ENCODE measurements at regions not wholly inside any gene's neighbourhood (a gene's known extent, or its start where the extent isn't known, plus 50 kb on each side); places are given as distances from the start of the nearest gene placed in this dataset.
"Not testable (repeated sequence)": the region's sequence is repeated elsewhere in the genome, so short reads cannot be mapped to it uniquely, and the experiment has no call there.

GRCh38 chr21:5013455-5014304 is 5507.7 kb upstream of the TPTE start:
- DNase-seq: not testable (repeated sequence)

DNA sequence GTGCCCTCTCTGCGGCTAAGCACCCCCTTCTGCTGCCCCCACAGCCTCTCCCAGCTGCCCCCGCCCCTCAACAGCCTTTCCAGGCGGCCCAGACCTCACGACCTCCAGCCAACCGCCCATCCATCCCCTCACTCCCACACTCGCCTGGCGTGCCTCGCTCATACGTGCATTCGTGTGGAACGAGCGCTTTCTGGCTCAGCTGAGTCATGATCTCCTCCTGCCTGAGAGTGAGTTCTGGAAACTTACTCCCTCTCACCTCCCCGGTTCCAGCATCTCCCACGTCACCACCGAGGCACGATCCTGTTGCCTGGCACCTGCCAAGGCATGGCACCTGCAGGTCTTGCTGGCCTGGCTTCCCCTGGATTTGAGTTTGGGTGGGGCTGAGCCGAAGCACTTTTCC is 5506.2 kb upstream of the TPTE start:
- DNase-seq: not testable (repeated sequence)

DNA sequence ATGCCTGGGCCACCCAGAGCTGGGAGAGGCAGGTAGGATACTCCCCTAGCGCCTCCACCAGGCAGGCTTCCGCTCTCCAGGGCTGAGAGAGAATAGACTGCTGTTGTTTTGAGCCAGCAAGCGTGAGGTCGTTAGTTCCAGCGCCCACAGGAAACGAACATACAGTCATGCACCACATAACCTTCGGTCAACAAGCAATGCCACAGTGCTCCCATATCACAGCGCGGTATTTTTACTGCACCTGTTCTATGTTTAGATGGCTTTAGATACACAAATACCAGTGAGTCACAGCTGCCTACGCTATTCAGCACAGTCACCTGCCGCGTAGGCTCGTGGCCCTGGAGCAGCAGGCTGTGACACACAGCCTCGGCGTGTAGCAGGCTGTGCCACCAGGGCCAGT is 5502.3 kb upstream of the TPTE start:
- not testable (repeated sequence) for DNase-seq

DNA sequence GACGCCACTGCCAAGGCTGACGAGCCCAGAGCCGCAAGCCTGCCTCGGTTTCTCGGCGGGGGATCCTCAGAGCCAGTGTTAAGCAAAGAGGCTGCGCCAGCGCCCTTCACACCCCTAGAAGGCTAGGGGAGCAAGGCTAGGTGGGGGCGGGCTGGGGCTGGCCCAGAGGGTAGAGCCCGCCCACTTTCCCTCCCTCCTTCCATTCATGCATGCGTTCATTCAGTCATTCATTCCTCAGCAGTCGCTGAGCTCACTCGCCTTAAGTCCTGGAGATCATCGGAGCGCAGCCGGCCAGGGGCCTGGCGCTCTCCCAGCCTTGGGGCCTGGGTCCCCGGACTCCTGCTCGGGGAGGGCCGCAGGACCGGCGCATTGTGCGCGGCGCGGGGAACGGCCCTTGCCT is 5499.6 kb upstream of the TPTE start:
- not testable (repeated sequence) for DNase-seq

GRCh38 chr21:5022254-5022653 is 5499.1 kb upstream of the TPTE start:
- DNase-seq: not testable (repeated sequence)

GRCh38 chr21:5022748-5023147 is 5498.6 kb upstream of the TPTE start:
- not testable (repeated sequence) for DNase-seq

- DNase-seq: not testable (repeated sequence)
These were observed 5486.2 kb upstream of the TPTE start for GRCh38 chr21:5035147-5035546.

GRCh38 chr21:5035587-5035986 is 5485.8 kb upstream of the TPTE start:
- DNase-seq: not testable (repeated sequence)

- not testable (repeated sequence) for DNase-seq
These were observed 5483.6 kb upstream of the TPTE start for GRCh38 chr21:5037606-5038331.

GRCh38 chr21:5039926-5040325 is 5481.5 kb upstream of the TPTE start:
- not testable (repeated sequence) for DNase-seq

DNA sequence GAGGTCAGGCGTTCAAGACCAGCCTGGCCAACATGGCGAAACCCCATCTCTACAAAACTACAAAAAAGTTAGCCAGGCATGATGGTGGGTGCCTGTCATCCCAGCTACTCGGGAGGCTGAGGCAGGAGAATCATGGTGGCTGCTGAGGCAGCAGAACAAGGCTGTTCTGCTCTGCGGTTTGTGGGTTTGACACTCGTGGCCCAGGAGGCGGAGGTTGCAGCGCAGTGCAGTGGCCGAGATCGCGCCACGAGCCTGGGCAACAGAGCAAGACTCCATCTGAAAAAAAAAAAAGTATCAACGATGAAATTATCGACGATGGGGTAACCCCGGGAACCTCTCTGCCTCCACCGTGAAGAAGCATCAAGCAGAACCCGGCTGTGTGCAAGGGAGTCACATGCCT is 5478.8 kb upstream of the TPTE start:
- not testable (repeated sequence) for DNase-seq

DNA sequence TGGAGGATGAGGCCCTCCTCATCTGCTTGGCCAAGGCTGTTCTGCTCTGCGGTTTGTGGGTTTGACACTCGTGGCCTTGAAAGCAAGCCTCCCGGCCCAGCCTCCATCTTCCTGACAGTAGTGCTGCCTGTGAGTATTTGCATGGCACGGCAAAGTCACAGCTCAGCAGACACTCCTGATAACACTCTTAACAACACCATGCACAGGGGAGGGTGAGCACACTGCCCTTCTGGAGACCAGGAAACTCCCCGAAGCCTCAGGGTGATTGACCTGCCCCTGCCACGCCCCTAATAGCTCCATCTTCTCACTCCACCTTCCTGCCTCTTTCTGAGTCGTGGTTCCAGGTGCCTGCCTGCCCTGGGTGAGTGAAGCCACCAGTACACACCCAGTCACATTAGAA is 5476.6 kb upstream of the TPTE start:
- not testable (repeated sequence) for DNase-seq

- not testable (repeated sequence) for DNase-seq
These were observed 5469.9 kb upstream of the TPTE start for GRCh38 chr21:5051303-5052018.

DNA sequence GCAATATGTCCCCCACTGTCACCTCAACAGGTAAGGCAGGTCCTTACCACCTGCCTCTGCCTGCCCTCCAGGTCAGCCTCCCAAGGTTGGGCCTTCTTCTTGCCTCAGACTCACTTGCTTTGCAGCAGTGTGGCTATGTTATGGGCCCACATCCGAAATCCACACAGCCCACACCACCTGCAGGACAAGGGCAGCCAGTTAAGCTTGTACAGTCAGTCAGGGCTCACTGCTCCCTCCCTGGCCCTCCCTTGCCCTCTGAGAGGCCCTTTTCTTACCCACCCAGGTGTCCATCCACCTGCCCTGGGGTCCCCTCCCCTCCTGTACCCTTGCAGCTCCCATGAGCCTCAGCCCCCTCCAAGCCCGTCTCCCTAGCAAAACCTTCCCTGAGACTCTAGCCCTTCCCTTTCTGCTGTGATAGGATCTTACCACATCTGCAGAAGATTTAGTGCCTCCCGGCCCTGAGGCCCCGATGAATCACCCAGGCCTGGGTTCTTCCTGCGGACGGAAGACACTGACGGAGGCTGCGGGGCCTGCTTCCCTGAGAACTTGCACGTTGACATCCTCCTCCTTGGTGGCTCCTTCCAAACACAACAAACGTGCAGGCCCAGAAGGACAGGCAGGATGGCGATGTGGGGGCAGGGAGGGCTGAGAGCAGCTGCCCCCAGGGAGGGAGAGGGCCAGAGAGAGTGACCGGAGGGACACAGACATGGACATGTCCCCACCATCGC is 5466.2 kb upstream of the TPTE start:
- peak in 1 of 4 experiments; percentile 33 for DNase-seq

- not testable (repeated sequence) for DNase-seq
These were observed 5465.1 kb upstream of the TPTE start for GRCh38 chr21:5055996-5056962.

DNA sequence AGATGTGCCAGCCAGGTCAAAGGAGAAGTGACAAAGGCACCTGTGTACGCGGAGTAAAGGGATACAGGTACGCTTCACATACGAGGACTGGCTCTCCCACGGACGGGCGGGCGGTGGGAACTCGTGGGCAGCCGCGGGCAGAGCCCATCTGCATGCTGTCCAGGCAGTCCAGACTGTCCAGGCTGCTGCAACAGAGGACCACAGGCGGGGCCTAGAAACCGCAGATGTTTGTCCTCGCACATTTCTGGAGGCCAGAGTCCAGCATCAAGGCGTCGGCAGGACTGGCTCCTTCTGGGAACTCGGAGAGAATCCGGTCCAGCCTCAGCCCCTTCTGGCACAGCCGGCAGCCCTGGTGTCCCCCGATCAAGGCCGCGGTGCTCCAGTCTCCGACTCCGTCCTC is 5464.3 kb upstream of the TPTE start:
- DNase-seq: not testable (repeated sequence)

- not testable (repeated sequence) for DNase-seq
These were observed 5460.9 kb upstream of the TPTE start for GRCh38 chr21:5060364-5061083.

DNA sequence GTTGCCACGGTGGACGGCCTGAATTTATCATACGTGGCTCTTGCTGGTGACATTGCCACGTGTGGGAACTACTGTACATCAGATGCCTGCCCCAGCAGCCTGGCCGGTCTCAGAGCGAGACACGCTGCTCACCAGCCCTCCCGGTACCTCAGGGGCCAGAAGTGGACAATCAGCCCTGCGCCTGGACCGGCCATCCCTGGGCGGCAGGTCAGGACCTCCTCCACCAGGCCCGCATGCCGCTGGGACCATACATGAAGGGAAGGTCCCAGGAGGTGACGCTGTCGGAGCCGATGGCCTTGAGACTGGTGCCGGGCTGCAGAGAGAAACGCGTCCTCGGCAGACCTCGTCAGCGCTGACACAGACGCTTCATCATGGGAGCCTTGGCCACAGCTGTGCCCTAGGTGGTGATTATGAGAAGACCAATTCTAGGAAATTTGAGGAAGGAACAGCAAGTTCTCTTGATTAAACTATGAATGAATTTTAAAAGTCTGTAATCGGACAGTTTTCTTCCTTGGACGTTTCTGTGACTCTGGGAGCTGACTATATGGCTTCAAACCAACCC is 5456.7 kb upstream of the TPTE start:
- DNase-seq: peak in 1 of 4 experiments; percentile 2

DNA sequence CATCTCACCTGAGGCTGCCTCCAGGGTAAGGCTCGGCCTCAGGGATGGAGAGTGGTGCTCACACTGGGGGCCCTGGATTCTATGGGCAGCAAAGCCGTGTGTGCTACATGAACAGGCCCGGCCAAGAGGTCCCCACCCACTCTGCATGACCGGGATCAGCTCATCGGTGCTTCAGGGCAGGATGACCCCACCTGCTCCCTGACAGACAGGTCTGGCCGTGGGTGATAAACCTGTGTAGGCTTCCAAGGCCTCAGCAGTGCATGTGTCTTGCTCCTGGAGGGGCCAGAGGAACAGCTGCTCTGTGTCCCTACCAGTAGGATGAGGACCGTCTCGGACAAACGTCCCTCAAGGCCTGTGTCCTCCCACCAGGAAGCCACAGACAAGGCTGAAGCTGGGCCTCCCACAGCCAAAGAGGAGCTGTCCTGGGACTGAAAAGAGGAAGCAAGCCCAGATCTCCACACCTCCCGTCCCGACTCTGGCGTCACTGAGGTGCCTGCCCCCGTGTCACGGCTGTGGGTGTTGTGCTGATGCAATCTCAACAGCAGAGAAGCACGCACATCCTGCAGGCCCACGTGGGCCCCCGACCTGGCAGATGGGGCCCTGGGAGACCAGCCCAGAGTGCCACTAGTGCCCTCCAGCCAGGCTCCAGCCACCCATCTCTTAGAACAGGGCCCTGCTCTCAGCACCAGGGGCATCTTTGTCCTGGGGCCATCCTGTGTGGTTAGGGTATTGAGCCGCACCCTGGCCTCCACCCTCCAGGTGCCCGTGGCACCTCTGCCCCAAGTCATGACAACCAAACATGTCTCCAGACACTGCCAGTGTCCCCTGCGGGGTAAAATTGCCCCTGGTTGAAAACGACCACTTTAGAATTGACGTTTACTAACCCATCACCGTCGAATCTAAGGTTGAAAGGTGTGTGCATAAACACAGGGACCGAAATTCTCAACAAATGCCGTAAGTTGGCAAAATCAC is 5455.9 kb upstream of the TPTE start:
- DNase-seq: peak in 3 of 4 experiments; percentile 85 to 95 (median 91)
